ENCODE measurements at regions not wholly inside any gene's neighbourhood (a gene's known extent, or its start where the extent isn't known, plus 50 kb on each side); places are given as distances from the start of the nearest gene placed in this dataset.

DNA sequence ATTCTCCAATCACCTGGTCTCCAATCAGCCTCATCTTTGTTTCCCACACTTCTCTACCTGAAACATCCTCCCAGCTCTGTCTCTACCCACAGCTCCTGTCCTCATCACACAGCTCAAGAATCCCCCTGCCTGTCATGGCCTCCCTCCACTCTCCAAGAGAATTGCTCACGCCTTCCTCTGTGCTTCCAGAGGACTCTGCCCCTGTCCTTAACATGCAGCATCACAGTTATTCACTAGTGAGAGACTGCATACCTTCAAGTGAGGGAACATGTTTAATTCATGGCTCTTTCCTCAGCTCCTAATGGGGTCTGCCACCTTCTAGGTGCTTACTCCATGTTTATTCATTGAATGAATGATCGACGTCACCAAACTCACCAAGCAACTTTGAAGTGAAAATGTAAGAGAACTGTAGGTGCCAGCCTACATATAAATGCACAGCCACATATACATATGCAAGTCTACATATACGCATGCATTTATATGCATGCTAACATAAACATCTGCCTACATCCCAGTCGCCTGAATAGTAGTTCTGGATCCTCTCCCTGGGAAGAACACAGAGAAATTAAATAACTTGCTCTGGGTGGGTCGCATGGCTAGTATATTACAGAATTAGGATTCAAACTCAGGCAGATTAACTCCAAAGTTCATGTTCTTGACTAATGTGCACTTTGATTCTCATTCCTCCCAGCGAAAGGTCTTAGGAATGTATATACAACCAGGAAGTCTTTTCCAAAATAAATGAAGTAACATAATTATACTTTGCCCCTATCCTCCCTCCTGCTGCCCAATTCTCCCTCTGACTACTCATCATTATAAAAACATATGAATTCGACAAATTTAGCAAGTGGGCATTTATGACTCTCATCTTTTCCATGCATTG, 295.6 kb downstream of the MAFB start:
- DNase-seq (ENCODE audit: low spot score): no peak

DNA sequence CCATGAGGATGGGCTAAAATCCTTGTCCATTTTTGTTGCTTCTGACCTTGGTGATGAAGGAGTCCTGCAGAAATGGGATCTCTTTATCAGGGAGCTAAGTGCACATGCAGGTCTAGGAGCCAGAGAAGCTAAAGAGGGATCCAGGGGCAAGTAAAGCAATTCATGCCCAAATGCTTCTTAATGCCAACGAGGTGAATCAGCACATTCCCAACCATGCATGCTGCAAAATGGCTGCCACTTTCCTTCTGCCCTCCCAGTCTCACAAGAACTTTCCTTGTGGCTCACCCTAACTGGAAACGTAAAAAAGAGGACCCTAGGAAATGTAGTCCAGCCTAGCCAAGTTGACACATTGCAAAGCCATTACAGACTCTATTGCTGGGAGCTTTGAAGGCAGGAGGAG, 298.4 kb downstream of the MAFB start:
- no peak for DNase-seq (ENCODE audit: low spot score)

DNA sequence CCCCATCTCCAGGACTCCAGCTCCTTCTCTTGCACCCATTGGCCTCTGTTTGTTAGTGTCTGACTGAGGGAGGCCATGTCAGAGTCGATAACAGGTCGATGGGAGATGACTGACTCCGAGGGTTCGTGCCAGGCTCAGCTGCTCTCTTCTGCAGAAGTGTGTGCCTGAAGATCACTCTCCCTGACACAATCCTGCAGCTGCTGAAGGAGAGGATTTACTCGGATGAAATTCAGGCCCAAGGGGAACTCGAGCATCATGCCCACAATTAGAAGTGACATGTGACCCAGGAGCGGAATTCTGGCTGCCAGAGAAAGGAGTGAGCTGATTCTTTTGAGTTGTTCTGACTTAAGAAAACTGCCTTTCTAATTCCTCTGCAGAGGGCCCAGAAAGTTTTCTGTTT, 318.2 kb downstream of the MAFB start:
- DNase-seq (ENCODE audit: low spot score): no peak

DNA sequence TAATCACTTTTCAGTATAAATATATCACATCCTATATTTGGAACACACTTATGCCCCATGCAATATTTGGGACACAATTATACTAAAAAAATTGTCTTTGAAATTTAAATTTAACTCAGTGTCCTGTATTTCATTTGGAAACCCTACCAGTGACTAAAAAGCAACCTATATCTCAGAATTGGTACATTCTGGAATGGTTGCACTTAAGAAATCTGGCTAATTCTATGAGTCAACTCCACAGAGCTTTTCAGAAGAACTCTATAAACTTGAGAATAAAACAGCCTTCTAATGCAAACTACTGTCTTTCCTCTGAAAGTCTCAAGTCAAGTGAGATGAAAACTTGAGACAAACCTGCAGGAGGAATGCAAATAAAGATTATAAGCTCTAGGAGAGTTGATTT, 320.2 kb downstream of the MAFB start:
- no peak for DNase-seq (ENCODE audit: low spot score)

DNA sequence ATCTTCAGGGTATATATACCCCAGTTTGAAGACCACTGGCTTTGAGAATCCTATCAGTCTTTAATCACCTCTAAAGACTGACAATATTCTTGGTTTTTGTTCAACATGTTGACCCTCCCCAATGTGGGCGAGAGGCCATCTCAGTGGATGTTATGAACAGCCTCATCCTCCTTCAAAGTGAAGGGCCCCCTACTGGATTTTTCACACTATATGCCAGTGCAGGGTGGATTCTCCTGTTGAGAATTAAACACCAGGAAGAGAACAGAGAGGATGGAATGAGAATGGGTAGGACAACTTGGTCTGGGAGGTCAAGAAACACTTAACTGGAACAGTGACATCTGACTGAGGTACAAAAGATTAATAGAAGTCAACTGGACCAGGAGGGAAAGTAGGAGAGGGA, 327.1 kb downstream of the MAFB start:
- DNase-seq (ENCODE audit: low spot score): no peak

DNA sequence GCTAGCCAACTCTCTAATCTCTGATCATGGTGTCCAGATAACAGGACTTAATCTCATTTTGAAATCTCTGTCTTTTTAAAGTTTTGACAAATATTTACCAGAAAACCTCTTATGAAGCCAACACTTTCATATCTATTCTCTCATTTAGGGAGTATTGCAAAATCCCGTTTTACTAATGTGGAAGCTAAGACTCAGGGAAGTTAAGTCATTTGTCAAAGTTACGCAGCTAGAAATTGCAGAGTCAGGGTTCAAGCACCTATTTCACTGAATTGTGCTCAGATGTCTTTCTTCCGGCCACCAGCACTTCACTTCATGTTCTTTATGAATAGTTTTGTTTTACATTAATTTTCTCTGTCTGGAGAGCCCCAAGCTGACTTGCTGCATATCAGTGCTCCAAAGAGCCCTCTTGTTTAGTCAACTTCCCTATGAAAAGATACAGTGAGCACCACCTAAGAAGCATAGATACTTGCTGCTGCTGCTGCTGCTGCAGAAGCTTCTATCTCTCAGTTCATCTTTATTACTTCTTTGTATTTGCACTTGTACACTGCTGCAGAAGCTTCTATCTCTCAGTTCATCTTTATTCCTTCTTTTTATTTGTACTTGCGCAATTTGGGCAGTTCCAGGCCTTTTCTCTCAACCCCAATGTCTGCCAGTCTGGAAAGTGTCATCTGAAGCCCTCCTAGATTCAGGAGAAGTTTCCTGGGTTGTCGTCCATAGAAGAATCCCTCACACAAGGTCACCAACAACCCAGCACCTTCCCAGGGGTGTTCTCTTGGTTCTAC, 329.7 kb downstream of the MAFB start:
- DNase-seq (ENCODE audit: low spot score): no peak

DNA sequence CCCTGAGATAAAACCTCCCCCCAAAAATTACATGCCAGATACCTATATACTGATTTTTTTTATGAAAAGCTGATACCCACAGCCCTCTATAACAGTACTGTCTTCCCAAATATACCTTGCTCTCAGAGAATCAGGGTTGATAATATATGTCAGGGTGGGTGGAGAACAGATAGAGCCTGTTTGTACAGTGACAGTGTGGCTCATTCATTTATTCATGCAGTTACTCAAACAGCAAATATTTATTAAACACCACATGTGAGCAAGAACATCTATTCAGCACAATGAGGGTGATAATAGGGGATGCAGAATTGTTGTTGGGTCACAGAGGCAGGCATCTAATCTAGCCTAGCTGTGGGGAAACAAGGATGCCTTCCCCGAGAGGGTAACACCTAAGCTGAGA, 334.2 kb downstream of the MAFB start:
- DNase-seq (ENCODE audit: low spot score): no peak

DNA sequence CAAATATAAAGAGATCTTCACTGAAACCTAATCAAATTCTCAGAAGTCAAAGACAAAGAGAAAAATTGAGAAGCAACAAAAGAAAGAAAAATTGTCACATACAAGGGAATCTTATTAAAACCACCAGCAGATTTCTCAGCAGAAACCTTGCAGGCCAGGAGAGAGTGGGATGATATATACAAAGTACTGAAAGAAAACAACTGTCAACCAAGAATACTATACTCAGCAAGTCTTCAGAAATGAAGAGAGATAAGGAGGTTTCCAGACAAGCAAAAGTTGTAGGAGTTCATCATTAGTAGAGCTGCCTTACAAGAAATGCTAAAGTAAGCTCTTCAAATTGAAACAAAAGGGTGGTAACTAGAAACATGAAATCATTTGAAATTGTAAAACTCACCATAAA, 345.6 kb downstream of the MAFB start:
- no peak for DNase-seq (ENCODE audit: low spot score)

DNA sequence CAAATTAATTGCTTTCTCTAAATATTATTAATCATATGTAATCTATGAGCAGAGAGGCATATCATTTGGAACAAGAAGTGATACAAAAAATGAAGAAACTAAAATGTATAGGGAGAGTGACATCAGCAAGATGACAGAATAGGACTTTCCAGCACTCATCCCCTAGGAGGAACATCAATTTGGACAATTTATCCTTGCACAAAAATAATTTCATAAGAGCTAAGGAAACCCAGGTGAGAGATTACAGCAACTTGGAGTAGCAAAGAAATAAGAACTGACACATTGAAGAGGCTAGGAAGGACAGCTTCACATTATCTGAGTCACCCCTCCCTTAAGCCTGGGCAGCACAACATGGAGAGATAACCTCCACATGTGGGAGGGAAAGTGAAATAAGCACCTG, 347.5 kb downstream of the MAFB start:
- DNase-seq (ENCODE audit: low spot score): no peak

DNA sequence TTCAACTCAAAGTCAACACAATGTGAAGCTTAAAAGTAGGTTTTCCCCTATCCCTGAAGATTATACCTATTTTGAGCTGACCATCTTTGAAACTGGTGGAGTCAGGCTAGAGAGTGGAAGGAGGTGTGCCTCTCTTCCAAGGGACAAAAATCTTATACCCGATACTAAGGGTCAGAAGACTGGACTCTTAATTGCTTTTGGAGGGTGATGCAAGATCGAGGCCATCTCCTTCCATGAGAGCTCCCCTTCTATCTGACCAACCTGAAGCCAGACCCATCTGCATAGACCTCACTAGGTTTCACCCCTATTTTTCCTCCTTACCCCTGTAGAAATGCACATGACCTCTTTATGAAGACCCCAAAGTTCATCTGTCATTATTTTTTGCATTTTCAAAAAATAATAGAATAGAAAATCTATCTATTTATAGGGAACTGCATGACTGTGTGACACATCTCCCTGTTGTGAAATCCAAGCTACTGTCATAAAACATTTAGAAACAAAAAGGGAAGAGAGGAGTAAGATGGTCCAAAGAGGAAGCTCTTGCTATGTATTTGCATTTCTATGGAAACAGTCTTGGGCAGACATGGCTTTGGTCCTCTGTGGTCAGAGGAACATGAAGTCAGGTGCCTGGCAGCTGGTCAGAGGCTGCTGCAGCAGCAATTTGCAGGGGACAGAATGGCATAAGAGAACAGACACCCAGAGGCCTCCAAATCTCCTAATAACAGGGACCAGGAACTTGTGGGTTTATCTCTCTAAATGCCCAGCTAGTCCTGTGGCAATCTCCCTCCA, 349.2 kb downstream of the MAFB start:
- peak; percentile 67 for DNase-seq (ENCODE audit: low spot score)

DNA sequence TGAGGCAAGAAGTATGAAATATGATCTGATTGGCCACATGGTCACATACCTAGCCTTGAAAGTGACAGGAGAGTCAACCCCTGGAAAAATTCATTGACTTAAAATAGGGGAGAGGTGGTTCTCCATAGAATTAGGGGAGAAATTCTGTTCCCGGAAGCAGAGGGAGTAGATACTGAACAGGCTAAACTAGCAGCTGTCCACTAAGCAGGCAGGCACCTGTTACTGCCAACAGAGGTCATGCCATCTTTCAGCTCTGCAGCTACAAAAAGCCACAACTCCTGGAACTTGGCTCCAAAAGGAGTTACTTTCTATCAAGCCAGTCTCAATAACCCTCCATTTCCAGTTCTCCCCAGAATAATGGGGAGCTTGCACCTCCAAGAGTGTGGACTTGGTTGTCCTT, 352.5 kb downstream of the MAFB start:
- no peak for DNase-seq (ENCODE audit: low spot score)

DNA sequence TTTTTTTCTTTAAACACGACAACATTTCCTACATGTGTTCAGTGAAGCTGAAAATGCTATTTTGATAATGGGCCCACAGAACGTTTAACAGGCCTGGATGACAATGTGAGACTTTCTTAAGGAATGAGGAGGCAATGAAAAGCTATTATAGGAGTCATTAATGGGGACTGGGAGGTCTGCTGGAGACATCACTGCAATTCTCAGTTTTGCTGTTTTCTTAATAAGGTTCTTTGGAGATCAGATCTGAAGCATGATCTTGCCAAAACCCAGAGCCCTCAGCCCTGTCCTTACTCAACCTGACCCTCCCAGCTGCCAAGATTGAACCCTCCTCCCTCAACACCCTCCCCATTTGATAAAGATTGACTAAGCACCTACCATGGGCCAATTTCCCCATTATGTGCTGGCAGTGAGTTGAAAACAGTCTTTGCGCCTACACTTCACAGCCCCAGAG, 353.1 kb downstream of the MAFB start:
- no peak for DNase-seq (ENCODE audit: low spot score)

DNA sequence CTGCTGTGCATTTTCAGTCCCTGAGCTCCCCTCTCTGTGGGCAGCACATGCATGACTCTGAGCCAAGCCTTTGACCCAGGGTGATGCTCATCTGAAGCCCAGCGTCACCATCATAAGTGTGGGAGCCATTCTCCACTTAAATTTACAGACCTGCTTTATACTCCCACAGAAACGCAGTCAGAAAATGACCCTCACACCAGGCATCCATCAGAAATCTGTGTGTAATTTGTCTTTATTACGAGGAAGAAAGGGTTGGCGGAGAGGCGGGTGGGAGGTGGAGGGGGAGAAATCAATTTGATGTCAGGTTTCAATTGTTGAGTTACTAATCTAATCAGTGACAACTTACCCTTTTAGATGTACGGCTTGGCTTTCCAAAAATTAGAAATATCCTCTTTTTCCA, 353.6 kb downstream of the MAFB start:
- no peak for DNase-seq (ENCODE audit: low spot score)

DNA sequence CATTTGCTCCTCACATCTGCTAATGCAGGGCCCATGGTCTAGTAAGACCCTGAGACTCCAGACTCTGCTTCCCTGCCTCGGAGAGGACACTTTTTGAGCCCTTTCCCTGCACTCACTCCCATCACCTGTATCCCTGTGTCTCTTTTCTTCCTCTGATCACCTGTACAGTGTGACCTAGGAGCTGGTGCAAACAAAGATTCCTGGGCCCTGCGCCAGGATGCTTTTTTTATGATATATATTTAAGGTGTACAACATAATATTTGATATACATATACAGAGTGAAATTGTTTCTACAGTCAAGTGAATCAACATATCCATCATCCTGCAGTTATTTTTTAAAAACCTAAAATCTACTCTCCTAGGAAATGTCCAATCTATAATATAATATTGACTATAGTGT, 355.4 kb downstream of the MAFB start:
- DNase-seq (ENCODE audit: low spot score): no peak

DNA sequence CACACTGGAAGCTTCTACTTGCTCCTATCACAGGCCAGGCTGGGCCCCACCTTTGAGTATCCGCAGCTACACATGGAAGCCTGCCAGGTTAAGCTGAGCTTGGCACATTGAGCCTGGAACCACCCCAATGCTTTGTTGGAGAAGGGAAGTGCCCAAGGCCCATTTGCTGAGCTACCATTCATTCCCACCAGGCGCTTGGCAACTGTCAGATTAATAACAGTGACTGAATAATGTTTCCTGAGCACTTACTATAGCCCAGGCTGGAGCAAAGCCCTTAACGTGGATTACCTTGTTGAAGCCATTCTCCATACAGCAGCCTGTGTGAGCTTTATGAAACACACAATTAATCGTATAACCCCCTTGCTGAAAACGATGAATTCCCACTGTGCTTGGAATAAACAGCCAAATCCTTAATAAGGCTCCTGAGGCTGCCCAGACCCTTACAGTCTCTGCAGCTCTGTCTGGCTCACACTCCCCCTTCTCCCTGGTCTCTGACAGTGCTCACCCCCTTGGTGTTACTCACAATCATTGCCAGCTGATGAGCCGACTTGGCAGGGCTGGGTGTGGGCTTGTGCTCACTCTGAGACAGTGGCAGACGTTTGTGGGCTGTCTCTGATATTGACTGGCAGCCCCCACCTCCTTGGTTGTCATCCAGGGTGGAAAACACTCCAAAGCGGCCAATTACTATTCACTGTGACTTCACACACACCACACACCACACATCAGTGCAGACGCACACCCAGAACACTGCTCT, 357.1 kb downstream of the MAFB start:
- no peak for DNase-seq (ENCODE audit: low spot score)

DNA sequence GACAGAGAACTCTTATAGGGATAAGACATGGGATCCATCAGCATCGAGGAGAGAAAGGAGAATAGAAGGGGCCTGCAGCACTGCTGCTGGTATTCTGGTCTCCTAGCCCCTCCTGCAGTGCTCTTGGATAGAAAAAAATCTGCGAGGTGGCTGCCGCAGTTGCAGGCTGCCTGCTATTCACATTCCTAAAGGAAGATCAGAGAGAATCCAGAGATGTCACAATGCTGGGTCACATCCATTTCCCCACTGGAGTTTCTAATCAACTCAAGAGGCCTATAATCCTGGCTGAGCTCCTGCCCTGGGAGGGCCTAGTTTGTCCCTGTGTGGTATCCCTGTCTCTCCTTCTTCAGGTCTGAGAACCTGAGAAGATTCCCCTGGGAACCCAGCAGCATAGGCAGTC, 357.8 kb downstream of the MAFB start:
- no peak for DNase-seq (ENCODE audit: low spot score)

DNA sequence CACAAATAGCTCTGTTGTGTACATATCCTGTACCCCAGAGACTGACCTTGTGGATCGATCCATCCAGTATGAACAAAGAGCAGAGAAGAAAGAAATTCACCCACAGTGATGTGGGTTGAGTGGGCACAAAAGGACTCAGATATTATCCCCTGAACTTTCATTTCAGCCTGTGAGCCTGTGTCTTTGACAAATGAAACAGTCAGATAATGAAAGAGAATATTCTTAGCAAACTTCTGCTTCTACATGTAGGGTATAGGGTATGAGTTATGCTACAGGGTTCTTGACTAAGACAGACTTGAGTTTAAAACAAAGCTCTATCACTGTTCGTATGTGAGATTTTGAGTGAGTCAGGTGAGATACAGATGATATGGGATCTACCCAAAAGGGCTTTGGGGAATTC, 359.7 kb downstream of the MAFB start:
- no peak for DNase-seq (ENCODE audit: low spot score)

DNA sequence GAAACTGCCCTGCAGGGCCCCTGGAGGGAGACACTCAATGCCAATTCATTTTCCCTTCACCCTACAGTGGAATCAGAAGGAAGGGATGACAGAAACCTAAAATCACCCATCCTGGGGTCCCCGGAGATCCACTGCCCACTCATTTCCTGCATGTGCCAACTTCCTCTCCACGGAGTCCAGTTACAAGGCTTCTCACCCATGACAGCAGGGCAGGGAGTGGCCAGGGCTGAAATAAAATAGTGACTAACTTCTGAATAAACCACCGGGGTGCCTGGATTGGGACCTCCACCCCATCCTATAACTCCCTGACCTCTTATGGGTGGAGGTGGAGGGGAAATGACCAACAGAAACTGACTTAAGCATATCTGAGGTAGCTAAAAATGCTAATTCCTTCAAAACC, 362.3 kb downstream of the MAFB start:
- DNase-seq (ENCODE audit: low spot score): no peak

DNA sequence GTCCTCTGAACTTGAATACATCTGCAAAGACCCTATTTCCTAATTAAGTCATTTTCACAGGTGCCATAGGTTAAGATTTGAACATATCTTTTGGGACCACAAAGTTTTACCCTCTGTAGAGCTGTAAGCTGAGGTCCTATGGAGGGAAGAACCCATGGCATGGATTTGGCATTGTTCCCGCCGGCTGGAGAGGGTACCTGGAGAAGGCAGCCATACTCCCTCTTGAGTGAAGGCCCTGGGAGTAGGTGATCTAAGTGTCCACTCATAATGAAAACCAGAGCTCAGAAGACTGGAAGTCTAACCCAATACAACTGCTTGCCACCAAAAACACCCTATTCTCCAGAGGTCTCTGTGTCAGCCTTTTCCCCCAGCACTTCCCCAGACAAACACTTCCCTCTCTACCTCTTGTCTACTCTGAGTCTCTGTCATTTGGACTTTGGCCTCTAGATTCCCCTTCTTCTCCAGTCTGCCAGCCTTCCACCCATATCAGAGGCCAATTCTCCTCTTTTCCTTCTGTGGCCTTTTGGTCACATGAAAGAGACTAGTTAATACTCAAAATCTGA, 363.9 kb downstream of the MAFB start:
- DNase-seq (ENCODE audit: low spot score): no peak

DNA sequence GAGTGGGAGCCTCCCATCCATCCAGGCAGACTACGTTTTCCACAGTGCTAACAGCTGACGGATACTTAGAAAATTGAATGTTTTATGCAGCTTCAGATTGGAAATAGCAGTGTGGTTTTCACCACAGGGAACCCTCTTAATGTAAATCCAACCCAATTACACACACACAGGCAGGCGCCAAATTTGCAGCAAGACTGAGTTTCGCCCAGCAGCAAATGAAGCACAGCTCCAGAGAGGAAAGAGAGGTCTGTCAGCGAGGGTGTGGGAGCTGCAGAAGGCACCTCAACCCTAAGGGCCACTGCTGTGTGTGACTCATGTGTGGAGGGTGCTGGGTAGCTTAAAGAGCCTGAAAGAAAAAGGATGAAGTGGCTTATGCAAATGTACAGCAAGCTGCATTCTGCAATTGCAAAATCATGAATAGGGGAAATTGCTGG, 365.7 kb downstream of the MAFB start:
- no peak for DNase-seq (ENCODE audit: low spot score)

DNA sequence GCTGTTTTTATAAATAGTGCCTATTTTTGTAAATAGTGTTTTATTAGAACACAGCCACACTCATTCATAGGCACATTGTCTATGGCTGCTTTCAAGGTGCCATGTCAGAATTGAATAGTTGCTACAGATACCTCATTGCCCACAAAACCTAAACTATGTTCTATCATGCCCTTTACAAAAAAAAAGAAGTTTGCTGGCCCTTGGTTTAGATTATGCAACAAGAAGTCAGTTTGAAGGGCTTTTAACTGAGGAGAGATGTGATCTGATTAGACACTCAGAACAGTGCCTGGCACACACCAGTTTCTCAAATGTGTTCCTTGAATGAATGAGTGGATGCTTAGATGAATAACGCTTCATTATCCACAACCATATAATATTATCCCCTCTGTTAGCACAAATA, 366.1 kb downstream of the MAFB start:
- no peak for DNase-seq (ENCODE audit: low spot score)

Data from globus pallidus (tissue), 1 donor.